ENCODE measurements at regions not wholly inside any gene's neighbourhood (a gene's known extent, or its start where the extent isn't known, plus 50 kb on each side); places are given as distances from the start of the nearest gene placed in this dataset.

DNA sequence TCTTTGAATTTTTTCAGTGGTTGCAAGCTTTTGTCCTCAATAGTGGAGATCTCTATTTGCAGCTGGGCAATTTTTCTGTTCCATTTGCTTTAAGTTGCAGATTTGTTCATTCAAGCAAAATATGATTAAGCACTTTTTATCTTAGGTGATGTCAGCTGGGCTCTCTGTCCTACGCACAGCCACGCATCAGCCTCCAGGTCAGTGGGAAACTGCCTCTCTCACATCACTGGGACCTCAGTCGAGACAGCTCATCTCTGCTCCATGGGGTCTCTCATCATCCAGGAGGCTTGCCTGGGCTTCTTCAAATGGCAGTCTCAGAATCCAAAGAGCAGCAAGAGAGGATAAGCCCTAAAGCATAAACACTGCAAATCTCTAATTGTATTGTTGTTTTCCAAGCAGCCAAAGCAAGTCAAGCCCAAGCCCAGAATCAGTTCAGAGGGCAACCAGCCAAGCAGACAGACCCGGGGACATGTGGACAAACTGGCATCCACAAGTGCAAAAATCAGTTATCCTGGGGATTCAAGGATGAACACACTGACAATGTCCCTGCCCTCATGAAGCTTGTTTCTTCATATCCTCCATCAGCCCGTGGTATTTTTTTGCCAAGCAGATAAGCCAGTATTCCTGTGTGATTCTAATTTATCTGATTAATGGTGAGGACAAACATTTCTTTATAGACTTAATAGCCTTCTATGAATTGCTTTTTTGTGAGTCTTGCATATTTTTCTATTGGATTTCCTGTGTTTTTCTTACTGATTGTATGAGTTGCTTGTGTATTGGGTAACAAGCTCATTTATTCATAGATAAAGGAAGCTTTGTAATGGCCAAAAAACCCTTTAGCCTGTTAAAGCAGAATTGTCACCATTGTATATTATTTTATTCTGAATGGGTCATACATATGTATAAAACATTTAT, 262.5 kb downstream of the GXYLT1 start:
- TF ChIP-seq GATA2 (IDR thresholded peaks at IDR 0.05; ENCODE audit: low read depth, low read length) (no peak), GATA3 (IDR thresholded peaks at IDR 0.05; ENCODE audit: low read depth, low read length) (no peak)
